OCI-LY7 (cell line): ENCODE measurements at regions not wholly inside any gene's neighbourhood (a gene's known extent, or its start where the extent isn't known, plus 50 kb on each side); places are given as distances from the start of the nearest gene placed in this dataset.

Source experiments
- CTCF ChIP-seq: fragments of 200-600 bp; sonication (generic); conservative IDR thresholded peaks from 2 replicates; pipeline ENCODE4 v1.5.1; 2014; ENCODE audit warnings: mild to moderate bottlenecking, antibody characterized with exemption, low read length, moderate library complexity, mixed read lengths
- EZH2phosphoT487 ChIP-seq: fragments of 200-600 bp; sonication (generic); IDR thresholded peaks from 2 replicates; pipeline ENCODE4 v1.6.1; 2018; ENCODE audit warnings: low read depth, borderline replicate concordance, mild to moderate bottlenecking, mixed run types, antibody characterized with exemption, low read length, moderate library complexity, mixed read lengths

DNA sequence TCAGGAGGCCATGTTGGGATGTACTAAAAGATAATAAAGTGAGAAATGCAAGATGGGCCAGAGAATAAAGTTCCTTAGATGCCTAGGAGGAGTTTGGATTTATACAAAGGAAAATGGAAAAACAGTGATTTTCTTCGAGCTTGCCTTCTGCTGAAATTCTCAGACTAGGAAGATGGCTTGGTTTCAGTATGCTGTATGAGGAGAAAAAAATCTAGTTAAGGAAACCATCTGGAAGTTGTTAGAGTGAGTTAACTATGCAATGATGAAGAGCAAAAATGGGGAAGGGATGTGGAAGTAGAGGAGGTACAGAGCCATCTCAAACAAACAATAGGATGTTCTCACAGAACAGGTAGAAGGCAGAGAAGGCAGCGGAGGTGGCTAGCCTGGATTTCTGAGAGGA, 162.9 kb upstream of the FTMT start:
- TF ChIP-seq CTCF (no peak), EZH2phosphoT487 (no peak)
